ENCODE measurements at regions not wholly inside any gene's neighbourhood (a gene's known extent, or its start where the extent isn't known, plus 50 kb on each side); places are given as distances from the start of the nearest gene placed in this dataset.

GRCh38 chr3:165641569-165642310 is 195.5 kb downstream of the BCHE start:
- no peak for DNase-seq
- POLR2A ChIA-PET = no interaction called here
- no peaks in the 10 kb centered on the region for H3K4me1 Mint-ChIP-seq
- Histone ChIP-seq H3K27me3 (ENCODE audit: insufficient read depth, low read length, poor library complexity, severe bottlenecking) (no peaks in the 10 kb centered on the region), H3K36me3 (ENCODE audit: insufficient read depth, low read length) (no peaks in the 10 kb centered on the region), H3K4me3 (ENCODE audit: low read length) (no peak overlapping the region), H3K27ac (ENCODE audit: low read depth, low read length) (no peak overlapping the region), H3K4me1 (ENCODE audit: insufficient read depth, low read length) (no peaks in the 10 kb centered on the region), H3K9me3 (ENCODE audit: low read length) (no peaks in the 10 kb centered on the region)
- H3K4me3 Mint-ChIP-seq = no peak overlapping the region
- H3K36me3 Mint-ChIP-seq = no peaks in the 10 kb centered on the region
- H3K27me3 Mint-ChIP-seq = no peaks in the 10 kb centered on the region
- H3K27ac Mint-ChIP-seq = no peak overlapping the region
- CTCF ChIA-PET = no interaction called here
- peaks cover 2 to 26% (median 4%) of the 10 kb centered on the region in 5 donors for H3K9me3 Mint-ChIP-seq

GRCh38 chr3:165640970-165641369 is 196.3 kb downstream of the BCHE start:
- CTCF ChIA-PET = no interaction called here
- peaks cover 2 to 23% (median 7%) of the 10 kb centered on the region in 5 donors for H3K9me3 Mint-ChIP-seq
- no peaks in the 10 kb centered on the region for H3K9me3 ChIP-seq (ENCODE audit: low read length)
- H3K36me3 Mint-ChIP-seq = no peaks in the 10 kb centered on the region
- no peaks in the 10 kb centered on the region for H3K27me3 Mint-ChIP-seq
- H3K4me3 ChIP-seq (ENCODE audit: low read length) = no peak overlapping the region
- no peak overlapping the region for H3K27ac ChIP-seq (ENCODE audit: low read depth, low read length)
- H3K27ac Mint-ChIP-seq = no peak overlapping the region
- POLR2A ChIA-PET = no interaction called here
- DNase-seq = no peak
- no peaks in the 10 kb centered on the region for H3K36me3 ChIP-seq (ENCODE audit: insufficient read depth, low read length)
- no peaks in the 10 kb centered on the region for H3K4me1 Mint-ChIP-seq
- H3K27me3 ChIP-seq (ENCODE audit: insufficient read depth, low read length, poor library complexity, severe bottlenecking) = no peaks in the 10 kb centered on the region
- no peak overlapping the region for H3K4me3 Mint-ChIP-seq
- no peaks in the 10 kb centered on the region for H3K4me1 ChIP-seq (ENCODE audit: insufficient read depth, low read length)

GRCh38 chr3:165640031-165640430 is 197.2 kb downstream of the BCHE start:
- CTCF ChIA-PET = no interaction called here
- H3K4me1 Mint-ChIP-seq = no peaks in the 10 kb centered on the region
- POLR2A ChIA-PET = no interaction called here

GRCh38 chr3:165638034-165638433 is 199.2 kb downstream of the BCHE start:
- Histone ChIP-seq H3K36me3 (ENCODE audit: insufficient read depth, low read length) (no peaks in the 10 kb centered on the region), H3K27me3 (ENCODE audit: insufficient read depth, low read length, poor library complexity, severe bottlenecking) (no peaks in the 10 kb centered on the region), H3K4me3 (ENCODE audit: low read length) (no peak overlapping the region), H3K27ac (ENCODE audit: low read depth, low read length) (no peak overlapping the region), H3K9me3 (ENCODE audit: low read length) (no peaks in the 10 kb centered on the region), H3K4me1 (ENCODE audit: insufficient read depth, low read length) (no peaks in the 10 kb centered on the region)
- no peak for DNase-seq
- no peak overlapping the region for H3K4me3 Mint-ChIP-seq
- no peaks in the 10 kb centered on the region for H3K36me3 Mint-ChIP-seq
- ChIA-PET POLR2A (no interaction called here), CTCF (no interaction called here)
- H3K27me3 Mint-ChIP-seq = no peaks in the 10 kb centered on the region
- H3K9me3 Mint-ChIP-seq = peaks cover 3 to 38% (median 10%) of the 10 kb centered on the region in 5 donors
- no peak overlapping the region for H3K27ac Mint-ChIP-seq
- no peaks in the 10 kb centered on the region for H3K4me1 Mint-ChIP-seq

More at GRCh38 chr3:165640031-165640430, 197.2 kb downstream of the BCHE start:
- no peaks in the 10 kb centered on the region for H3K27me3 Mint-ChIP-seq
- no peak overlapping the region for H3K4me3 Mint-ChIP-seq
- no peaks in the 10 kb centered on the region for H3K36me3 Mint-ChIP-seq
- Histone ChIP-seq H3K9me3 (ENCODE audit: low read length) (no peaks in the 10 kb centered on the region), H3K4me3 (ENCODE audit: low read length) (no peak overlapping the region), H3K27ac (ENCODE audit: low read depth, low read length) (no peak overlapping the region), H3K27me3 (ENCODE audit: insufficient read depth, low read length, poor library complexity, severe bottlenecking) (no peaks in the 10 kb centered on the region), H3K4me1 (ENCODE audit: insufficient read depth, low read length) (no peaks in the 10 kb centered on the region), H3K36me3 (ENCODE audit: insufficient read depth, low read length) (no peaks in the 10 kb centered on the region)
- peaks cover 0 to 25% (median 8%) of the 10 kb centered on the region in 5 donors for H3K9me3 Mint-ChIP-seq
- DNase-seq = no peak
- no peak overlapping the region for H3K27ac Mint-ChIP-seq

- Mint-ChIP-seq H3K27me3 (no peaks in the 10 kb centered on the region), H3K4me3 (no peak overlapping the region), H3K9me3 (peaks cover 5 to 33% (median 10%) of the 10 kb centered on the region in 5 donors), H3K27ac (no peak overlapping the region), H3K4me1 (no peaks in the 10 kb centered on the region), H3K36me3 (no peaks in the 10 kb centered on the region)
- Histone ChIP-seq H3K9me3 (ENCODE audit: low read length) (no peaks in the 10 kb centered on the region), H3K27ac (ENCODE audit: low read depth, low read length) (no peak overlapping the region), H3K4me1 (ENCODE audit: insufficient read depth, low read length) (no peaks in the 10 kb centered on the region), H3K4me3 (ENCODE audit: low read length) (no peak overlapping the region), H3K36me3 (ENCODE audit: insufficient read depth, low read length) (no peaks in the 10 kb centered on the region), H3K27me3 (ENCODE audit: insufficient read depth, low read length, poor library complexity, severe bottlenecking) (no peaks in the 10 kb centered on the region)
- DNase-seq = no peak
- POLR2A ChIA-PET = no interaction called here
- CTCF ChIA-PET = no interaction called here
These were observed 200.6 kb downstream of the BCHE start for GRCh38 chr3:165636684-165637015.

GRCh38 chr3:165635791-165636683 is 201.2 kb downstream of the BCHE start:
- H3K27me3 ChIP-seq (ENCODE audit: insufficient read depth, low read length, poor library complexity, severe bottlenecking) = no peaks in the 10 kb centered on the region
- no peaks in the 10 kb centered on the region for H3K27me3 Mint-ChIP-seq
- no peak overlapping the region for H3K4me3 ChIP-seq (ENCODE audit: low read length)
- H3K9me3 Mint-ChIP-seq = peaks cover 5 to 33% (median 10%) of the 10 kb centered on the region in 5 donors
- H3K36me3 ChIP-seq (ENCODE audit: insufficient read depth, low read length) = no peaks in the 10 kb centered on the region
- no peak overlapping the region for H3K27ac Mint-ChIP-seq
- ChIA-PET POLR2A (no interaction called here), CTCF (no interaction called here)
- no peaks in the 10 kb centered on the region for H3K9me3 ChIP-seq (ENCODE audit: low read length)
- no peak overlapping the region for H3K27ac ChIP-seq (ENCODE audit: low read depth, low read length)
- no peaks in the 10 kb centered on the region for H3K4me1 Mint-ChIP-seq
- H3K4me3 Mint-ChIP-seq = no peak overlapping the region
- no peak for DNase-seq
- H3K36me3 Mint-ChIP-seq = no peaks in the 10 kb centered on the region
- H3K4me1 ChIP-seq (ENCODE audit: insufficient read depth, low read length) = no peaks in the 10 kb centered on the region

- ChIA-PET POLR2A (no interaction called here), CTCF (no interaction called here)
- Histone ChIP-seq H3K36me3 (ENCODE audit: insufficient read depth, low read length) (no peaks in the 10 kb centered on the region), H3K4me1 (ENCODE audit: insufficient read depth, low read length) (no peaks in the 10 kb centered on the region), H3K27ac (ENCODE audit: low read depth, low read length) (no peak overlapping the region), H3K9me3 (ENCODE audit: low read length) (no peaks in the 10 kb centered on the region), H3K4me3 (ENCODE audit: low read length) (no peak overlapping the region), H3K27me3 (ENCODE audit: insufficient read depth, low read length, poor library complexity, severe bottlenecking) (no peaks in the 10 kb centered on the region)
- H3K4me3 Mint-ChIP-seq = no peak overlapping the region
- no peak overlapping the region for H3K27ac Mint-ChIP-seq
- no peaks in the 10 kb centered on the region for H3K36me3 Mint-ChIP-seq
- peaks cover 9 to 25% (median 12%) of the 10 kb centered on the region in 5 donors for H3K9me3 Mint-ChIP-seq
- DNase-seq = no peak
- H3K4me1 Mint-ChIP-seq = no peaks in the 10 kb centered on the region
- no peaks in the 10 kb centered on the region for H3K27me3 Mint-ChIP-seq
These were observed 212.5 kb downstream of the BCHE start for GRCh38 chr3:165624761-165625160.

- peaks cover 9 to 16% (median 14%) of the 10 kb centered on the region in 5 donors for H3K9me3 Mint-ChIP-seq
- H3K36me3 Mint-ChIP-seq = no peaks in the 10 kb centered on the region
- POLR2A ChIA-PET = no interaction called here
- no peak for DNase-seq
- Histone ChIP-seq H3K4me3 (ENCODE audit: low read length) (no peak overlapping the region), H3K27ac (ENCODE audit: low read depth, low read length) (no peak overlapping the region), H3K27me3 (ENCODE audit: insufficient read depth, low read length, poor library complexity, severe bottlenecking) (no peaks in the 10 kb centered on the region), H3K4me1 (ENCODE audit: insufficient read depth, low read length) (no peaks in the 10 kb centered on the region), H3K9me3 (ENCODE audit: low read length) (no peaks in the 10 kb centered on the region), H3K36me3 (ENCODE audit: insufficient read depth, low read length) (no peaks in the 10 kb centered on the region)
- CTCF ChIA-PET = no interaction called here
- H3K4me3 Mint-ChIP-seq = no peak overlapping the region
- no peaks in the 10 kb centered on the region for H3K4me1 Mint-ChIP-seq
- H3K27me3 Mint-ChIP-seq = no peaks in the 10 kb centered on the region
- H3K27ac Mint-ChIP-seq = no peak overlapping the region
These were observed 214.9 kb downstream of the BCHE start for GRCh38 chr3:165622356-165622755.
